Activated T-helper 1 cell treated with Interleukin-2 at 50 U/mL for 16 hours (primary cell): ENCODE measurements at regions not wholly inside any gene's neighbourhood (a gene's known extent, or its start where the extent isn't known, plus 50 kb on each side); places are given as distances from the start of the nearest gene placed in this dataset.

Source experiments
- DNase-seq: peaks from one replicate; pipeline ENCODE4 v3.0.0-alpha.2; 2020; ENCODE audit warnings: low read depth

GRCh38 chr2:128368437-128369107 lies 49.9 kb upstream of the HS6ST1 start:
- DNase-seq = no peak

GRCh38 chr2:128369108-128369555 lies 50.5 kb upstream of the HS6ST1 start:
- DNase-seq = no peak

- DNase-seq = no peak
Measured at GRCh38 chr2:128369602-128370467, 51.2 kb upstream of the HS6ST1 start.

- no peak for DNase-seq
Measured at GRCh38 chr2:128370468-128371247, 52.0 kb upstream of the HS6ST1 start.

- DNase-seq = no peak
Measured at GRCh38 chr2:128371248-128371630, 52.6 kb upstream of the HS6ST1 start.

- no peak for DNase-seq
Measured at GRCh38 chr2:128371648-128372345, 53.1 kb upstream of the HS6ST1 start.

GRCh38 chr2:128372621-128373341 lies 54.1 kb upstream of the HS6ST1 start:
- DNase-seq = no peak

GRCh38 chr2:128373451-128374000 lies 54.9 kb upstream of the HS6ST1 start:
- no peak for DNase-seq

- DNase-seq = no peak
Measured at GRCh38 chr2:128374001-128374710, 55.5 kb upstream of the HS6ST1 start.

- no peak for DNase-seq
Measured at GRCh38 chr2:128374711-128375413, 56.2 kb upstream of the HS6ST1 start.

- no peak for DNase-seq
Measured at GRCh38 chr2:128375454-128375853, 56.8 kb upstream of the HS6ST1 start.

GRCh38 chr2:128376241-128377041 lies 57.8 kb upstream of the HS6ST1 start:
- no peak for DNase-seq

- no peak for DNase-seq
Measured at GRCh38 chr2:128377071-128377910, 58.6 kb upstream of the HS6ST1 start.

- no peak for DNase-seq
Measured at GRCh38 chr2:128378231-128379020, 59.8 kb upstream of the HS6ST1 start.

GRCh38 chr2:128379021-128380015 lies 60.6 kb upstream of the HS6ST1 start:
- DNase-seq = no peak
